HepG2 (cell line): ENCODE measurements at regions not wholly inside any gene's neighbourhood (a gene's known extent, or its start where the extent isn't known, plus 50 kb on each side); places are given as distances from the start of the nearest gene placed in this dataset.

ENCODE experiments used
- CBX5 ChIP-seq: sonication (generic); formaldehyde crosslinking; IDR thresholded peaks from 2 replicates; pipeline ENCODE4 v1.4.0; 2020; ENCODE audit warnings: missing genetic modification reagents, borderline replicate concordance
- CTCF ChIP-seq: sonication (generic); formaldehyde crosslinking; IDR thresholded peaks from 2 replicates; pipeline ENCODE4 v1.5.0; 2020; ENCODE audit warnings: mild to moderate bottlenecking, missing genetic modification reagents, moderate library complexity
- GABPA ChIP-seq, 2 experiments: IDR thresholded peaks; 2 replicates each; pipeline ENCODE4 v1.6.1; 2011 to 2016; ENCODE audit warnings: low read depth in 2 of 2, low read length in 1 of 2, missing biosample characterization in 1 of 2, missing genetic modification characterization in 1 of 2
- HNRNPLL ChIP-seq: fragments of 200-400 bp; formaldehyde crosslinking; IDR thresholded peaks from 2 replicates; pipeline ENCODE4 v1.6.1; 2017; ENCODE audit warnings: mild to moderate bottlenecking, low read depth, low read length; ENCODE audit not compliant: poor library complexity, severe bottlenecking
- MLLT10 ChIP-seq: sonication (generic); formaldehyde crosslinking; IDR thresholded peaks from 2 replicates; pipeline ENCODE4 v1.4.0; 2020; ENCODE audit warnings: missing genetic modification reagents
- NR1H2 ChIP-seq: sonication (generic); formaldehyde crosslinking; IDR thresholded peaks from 2 replicates; pipeline ENCODE4 v1.8.1; 2022; ENCODE audit warnings: low read depth, missing genetic modification reagents, borderline replicate concordance
- PCBP1 ChIP-seq: fragments of 200-400 bp; formaldehyde crosslinking; IDR thresholded peaks from 2 replicates; pipeline ENCODE4 v1.6.1; 2017; ENCODE audit warnings: mild to moderate bottlenecking, low read depth, low read length, borderline replicate concordance
- SRSF1 ChIP-seq: fragments of 200-400 bp; formaldehyde crosslinking; optimal IDR thresholded peaks from 2 replicates; pipeline ENCODE3; 2017; ENCODE audit warnings: mild to moderate bottlenecking, low read depth, low read length, moderate library complexity
- TP53 ChIP-seq: sonication (generic); formaldehyde crosslinking; conservative IDR thresholded peaks from 2 replicates; pipeline ENCODE4 v1.4.0; 2020; ENCODE audit warnings: missing genetic modification reagents
- ZKSCAN8 ChIP-seq: IDR thresholded peaks from 2 replicates; pipeline ENCODE4 v1.6.1; 2016; ENCODE audit warnings: borderline replicate concordance, missing genetic modification reagents, missing compliant biosample characterization
- ZNF207 ChIP-seq: fragments of 450-650 bp; IDR thresholded peaks from 2 replicates; pipeline ENCODE4 v1.6.1; 2016; ENCODE audit warnings: antibody characterized with exemption, borderline replicate concordance
- ZNF768 ChIP-seq: sonication (generic); formaldehyde crosslinking; IDR thresholded peaks from 2 replicates; pipeline ENCODE4 v1.4.0; 2020; ENCODE audit warnings: missing genetic modification reagents
- TF ChIP-seq, protein P1 (sequence below): sonication (generic); formaldehyde crosslinking; IDR thresholded peaks from 2 replicates; pipeline ENCODE4 v1.4.0; 2020; ENCODE audit warnings: missing genetic modification reagents, borderline replicate concordance

DNA sequence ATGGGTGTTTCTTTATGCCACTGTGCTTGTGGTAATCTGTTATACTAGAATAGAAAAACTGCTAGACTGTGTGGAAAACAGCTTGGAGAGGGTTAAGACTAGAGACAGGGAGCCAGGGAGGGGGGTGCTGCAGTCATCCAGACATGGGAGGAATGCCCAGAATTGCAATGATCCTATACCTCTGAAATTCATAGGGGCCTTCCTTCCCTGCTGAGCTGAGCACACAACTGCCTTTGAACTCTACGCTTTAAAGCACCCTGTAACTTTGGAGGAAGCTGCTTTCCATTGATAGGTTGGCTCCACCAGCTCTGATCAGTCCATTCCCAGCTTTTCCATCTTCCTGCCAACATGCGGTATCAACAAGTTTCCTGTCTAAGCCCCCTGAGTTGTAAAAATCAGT lies 155.9 kb upstream of the RASGEF1B start:
- TF ChIP-seq ZKSCAN8 (CRISPR knock-in tag) (no peak), ZNF768 (CRISPR knock-in tag) (no peak), MLLT10 (no peak), ZNF207 (no peak), CTCF (CRISPR knock-in tag) (no peak), GABPA (IDR thresholded peaks at IDR 0.05; ENCODE audit: low read depth, low read length) (no peak), GABPA (CRISPR knock-in tag; IDR thresholded peaks at IDR 0.05; ENCODE audit: low read depth) (no peak), TP53 (no peak), NR1H2 (CRISPR knock-in tag) (no peak), HNRNPLL (no peak), PCBP1 (no peak), SRSF1 (no peak), CBX5 (CRISPR knock-in tag) (no peak)
- TF ChIP-seq, protein P1, sequence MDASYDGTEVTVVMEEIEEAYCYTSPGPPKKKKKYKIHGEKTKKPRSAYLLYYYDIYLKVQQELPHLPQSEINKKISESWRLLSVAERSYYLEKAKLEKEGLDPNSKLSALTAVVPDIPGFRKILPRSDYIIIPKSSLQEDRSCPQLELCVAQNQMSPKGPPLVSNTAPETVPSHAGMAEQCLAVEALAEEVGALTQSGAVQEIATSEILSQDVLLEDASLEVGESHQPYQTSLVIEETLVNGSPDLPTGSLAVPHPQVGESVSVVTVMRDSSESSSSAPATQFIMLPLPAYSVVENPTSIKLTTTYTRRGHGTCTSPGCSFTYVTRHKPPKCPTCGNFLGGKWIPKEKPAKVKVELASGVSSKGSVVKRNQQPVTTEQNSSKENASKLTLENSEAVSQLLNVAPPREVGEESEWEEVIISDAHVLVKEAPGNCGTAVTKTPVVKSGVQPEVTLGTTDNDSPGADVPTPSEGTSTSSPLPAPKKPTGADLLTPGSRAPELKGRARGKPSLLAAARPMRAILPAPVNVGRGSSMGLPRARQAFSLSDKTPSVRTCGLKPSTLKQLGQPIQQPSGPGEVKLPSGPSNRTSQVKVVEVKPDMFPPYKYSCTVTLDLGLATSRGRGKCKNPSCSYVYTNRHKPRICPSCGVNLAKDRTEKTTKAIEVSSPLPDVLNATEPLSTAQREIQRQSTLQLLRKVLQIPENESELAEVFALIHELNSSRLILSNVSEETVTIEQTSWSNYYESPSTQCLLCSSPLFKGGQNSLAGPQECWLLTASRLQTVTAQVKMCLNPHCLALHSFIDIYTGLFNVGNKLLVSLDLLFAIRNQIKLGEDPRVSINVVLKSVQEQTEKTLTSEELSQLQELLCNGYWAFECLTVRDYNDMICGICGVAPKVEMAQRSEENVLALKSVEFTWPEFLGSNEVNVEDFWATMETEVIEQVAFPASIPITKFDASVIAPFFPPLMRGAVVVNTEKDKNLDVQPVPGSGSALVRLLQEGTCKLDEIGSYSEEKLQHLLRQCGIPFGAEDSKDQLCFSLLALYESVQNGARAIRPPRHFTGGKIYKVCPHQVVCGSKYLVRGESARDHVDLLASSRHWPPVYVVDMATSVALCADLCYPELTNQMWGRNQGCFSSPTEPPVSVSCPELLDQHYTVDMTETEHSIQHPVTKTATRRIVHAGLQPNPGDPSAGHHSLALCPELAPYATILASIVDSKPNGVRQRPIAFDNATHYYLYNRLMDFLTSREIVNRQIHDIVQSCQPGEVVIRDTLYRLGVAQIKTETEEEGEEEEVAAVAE (CRISPR knock-in tag): no peak
